ENCODE measurements at regions not wholly inside any gene's neighbourhood (a gene's known extent, or its start where the extent isn't known, plus 50 kb on each side); places are given as distances from the start of the nearest gene placed in this dataset.

DNA sequence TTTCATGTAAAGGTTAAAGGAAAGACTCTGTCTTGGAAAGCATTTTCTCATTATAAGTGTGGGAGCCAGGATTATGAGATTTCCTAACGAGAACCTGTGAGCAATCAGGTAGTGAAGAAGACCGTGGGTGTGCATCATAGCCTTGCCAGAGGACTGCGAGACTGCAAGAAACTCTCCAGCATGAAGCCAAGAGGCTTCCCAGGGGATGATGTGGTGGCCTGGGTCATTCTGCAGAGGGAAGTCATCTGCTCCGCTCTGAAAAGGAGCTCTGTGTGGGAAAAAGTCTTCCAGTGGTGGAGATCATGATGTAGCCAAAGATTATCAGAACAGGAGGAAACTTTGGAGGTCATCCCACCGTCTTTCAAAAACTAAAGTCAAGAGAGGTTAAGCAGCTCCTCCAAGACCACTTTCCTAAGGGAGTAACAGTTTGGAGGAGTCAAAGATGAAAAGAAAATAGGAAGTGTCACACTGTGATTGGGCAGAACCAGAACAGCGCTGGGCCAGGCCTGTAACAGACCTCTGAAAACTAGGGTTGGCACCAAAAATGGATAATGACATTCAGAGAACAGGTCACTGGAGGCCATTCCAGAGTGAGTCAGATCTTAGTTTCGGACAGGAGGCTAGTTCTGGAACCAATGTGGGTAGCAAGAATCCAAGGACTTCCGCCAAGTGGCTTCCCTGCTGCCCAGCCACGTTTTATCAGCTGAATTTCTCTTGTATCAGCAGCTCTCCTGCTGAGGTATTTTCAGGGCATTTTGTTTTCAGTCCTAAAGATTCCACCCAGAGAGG, 113.0 kb downstream of the LRATD1 start:
- CTCF ChIA-PET = no interaction called here

More for the DNA sequence above, 113.0 kb downstream of the LRATD1 start:
- POLR2A ChIA-PET = no interaction called here
- no peaks in the 10 kb centered on the region for H3K27me3 ChIP-seq (replicated peaks in 1 of 4; ENCODE audit: control extremely low read depth in 1 of 4, control insufficient read depth in 3 of 4, insufficient read depth in 4 of 4, low read length in 3 of 4)
- H3K36me3 ChIP-seq (replicated peaks in 1 of 2; ENCODE audit: control extremely low read depth in 1 of 2, control insufficient read depth in 1 of 2, extremely low read depth in 1 of 2, insufficient read depth in 2 of 2, low read length in 1 of 2) = no peaks in the 10 kb centered on the region
- no peak overlapping the region for H3K4me2 ChIP-seq (replicated peaks; ENCODE audit: low read depth, low read length, poor library complexity, severe bottlenecking)
- Mint-ChIP-seq H3K4me1 (no peaks in the 10 kb centered on the region), H3K27me3 (no peaks in the 10 kb centered on the region), H3K27ac (no peak overlapping the region), H3K4me3 (no peak overlapping the region), H3K9me3 (ENCODE audit: insufficient read depth) (peaks cover 3% of the 10 kb centered on the region)
- H4K20me1 ChIP-seq (ENCODE audit: control insufficient read depth, insufficient read depth, low read length, poor library complexity, severe bottlenecking) = no peaks in the 10 kb centered on the region
- TF ChIP-seq CTCF (IDR thresholded peaks at IDR 0.05) (no peak), EZH2 (IDR thresholded peaks at IDR 0.05; ENCODE audit: borderline replicate concordance, insufficient read depth, low read depth, low read length, poor library complexity, severe bottlenecking) (no peak)
- H3K4me1 ChIP-seq (ENCODE audit: control insufficient read depth in 2 of 2, insufficient read depth in 2 of 2, low read length in 2 of 2) = no peaks in the 10 kb centered on the region
- intact Hi-C loops (cut with micrococcal nuclease) = no loop called here
- no peaks in the 10 kb centered on the region for H3K79me2 ChIP-seq (ENCODE audit: control insufficient read depth, insufficient read depth, low read length)
- H3K9ac ChIP-seq (ENCODE audit: low read length) = no peak overlapping the region
- H2AFZ ChIP-seq (ENCODE audit: insufficient read depth, low read depth, low read length, poor library complexity, severe bottlenecking) = no peak overlapping the region
- ATAC-seq (ENCODE audit: low read depth) (no peak), DNase-seq (no peak)
- no peak overlapping the region for H3K4me3 ChIP-seq (ENCODE audit: control extremely low read depth in 1 of 5, extremely low read depth in 1 of 5, insufficient read depth in 1 of 5, low read depth in 2 of 5, low read length in 4 of 5)
- peaks cover 0 to 15% (median 0%) of the 10 kb centered on the region in 3 donors for H3K9me3 ChIP-seq (ENCODE audit: control extremely low read depth in 1 of 3, control insufficient read depth in 2 of 3, insufficient read depth in 1 of 3, low read length in 2 of 3)
- H3K27ac ChIP-seq (ENCODE audit: low read length in 2 of 2) = no peak overlapping the region
- 93% methylated on average over 8 of the region's 9 CpGs for WGBS (ENCODE audit: insufficient coverage)

All from B cell (primary cell).